ENCODE measurements at regions not wholly inside any gene's neighbourhood (a gene's known extent, or its start where the extent isn't known, plus 50 kb on each side); places are given as distances from the start of the nearest gene placed in this dataset.
A peak's percentile ranks its signal among the peaks of the same experiment; 100 is the strongest.

- Mint-ChIP-seq H3K4me3 (ENCODE audit: low read depth) (no peak overlapping the region), H3K9me3 (ENCODE audit: low read depth) (peaks cover 4% of the 10 kb centered on the region), H3K36me3 (ENCODE audit: insufficient read depth) (no peaks in the 10 kb centered on the region), H3K27ac (no peak overlapping the region), H3K4me1 (ENCODE audit: low read depth) (peaks cover 16% of the 10 kb centered on the region), H3K27me3 (peaks cover 17% of the 10 kb centered on the region)
- TF ChIP-seq, protein P1, sequence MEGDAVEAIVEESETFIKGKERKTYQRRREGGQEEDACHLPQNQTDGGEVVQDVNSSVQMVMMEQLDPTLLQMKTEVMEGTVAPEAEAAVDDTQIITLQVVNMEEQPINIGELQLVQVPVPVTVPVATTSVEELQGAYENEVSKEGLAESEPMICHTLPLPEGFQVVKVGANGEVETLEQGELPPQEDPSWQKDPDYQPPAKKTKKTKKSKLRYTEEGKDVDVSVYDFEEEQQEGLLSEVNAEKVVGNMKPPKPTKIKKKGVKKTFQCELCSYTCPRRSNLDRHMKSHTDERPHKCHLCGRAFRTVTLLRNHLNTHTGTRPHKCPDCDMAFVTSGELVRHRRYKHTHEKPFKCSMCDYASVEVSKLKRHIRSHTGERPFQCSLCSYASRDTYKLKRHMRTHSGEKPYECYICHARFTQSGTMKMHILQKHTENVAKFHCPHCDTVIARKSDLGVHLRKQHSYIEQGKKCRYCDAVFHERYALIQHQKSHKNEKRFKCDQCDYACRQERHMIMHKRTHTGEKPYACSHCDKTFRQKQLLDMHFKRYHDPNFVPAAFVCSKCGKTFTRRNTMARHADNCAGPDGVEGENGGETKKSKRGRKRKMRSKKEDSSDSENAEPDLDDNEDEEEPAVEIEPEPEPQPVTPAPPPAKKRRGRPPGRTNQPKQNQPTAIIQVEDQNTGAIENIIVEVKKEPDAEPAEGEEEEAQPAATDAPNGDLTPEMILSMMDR (IDR thresholded peaks at IDR 0.05; ENCODE audit: unreplicated experiment), result no peak
- DNase-seq (ENCODE audit: low spot score, unreplicated experiment), result no peak
Observed at GRCh38 chr14:34222122-34222521, 239.9 kb downstream of the SPTSSA start.

GRCh38 chr14:34220921-34221320 is 241.1 kb downstream of the SPTSSA start:
- Mint-ChIP-seq H3K9me3 (ENCODE audit: low read depth) (peaks cover 4% of the 10 kb centered on the region), H3K36me3 (ENCODE audit: insufficient read depth) (no peaks in the 10 kb centered on the region), H3K27ac (peak overlapping the region; percentile 14), H3K27me3 (peaks cover 8% of the 10 kb centered on the region), H3K4me1 (ENCODE audit: low read depth) (peaks cover 16% of the 10 kb centered on the region), H3K4me3 (ENCODE audit: low read depth) (no peak overlapping the region)
- no peak for DNase-seq (ENCODE audit: low spot score, unreplicated experiment)
- TF ChIP-seq, protein P1 (IDR thresholded peaks at IDR 0.05; ENCODE audit: unreplicated experiment), result no peak

GRCh38 chr14:34220378-34220706 is 241.7 kb downstream of the SPTSSA start:
- Mint-ChIP-seq H3K4me1 (ENCODE audit: low read depth) (peaks cover 16% of the 10 kb centered on the region), H3K36me3 (ENCODE audit: insufficient read depth) (no peaks in the 10 kb centered on the region), H3K9me3 (ENCODE audit: low read depth) (peaks cover 4% of the 10 kb centered on the region), H3K4me3 (ENCODE audit: low read depth) (no peak overlapping the region), H3K27ac (no peak overlapping the region), H3K27me3 (peaks cover 7% of the 10 kb centered on the region)
- DNase-seq (ENCODE audit: low spot score, unreplicated experiment), result no peak
- TF ChIP-seq, protein P1 (IDR thresholded peaks at IDR 0.05; ENCODE audit: unreplicated experiment), result no peak

GRCh38 chr14:34219661-34220377 is 242.2 kb downstream of the SPTSSA start:
- no peak overlapping the region for H3K27ac Mint-ChIP-seq
- no peak overlapping the region for H3K4me3 Mint-ChIP-seq (ENCODE audit: low read depth)
- peaks cover 7% of the 10 kb centered on the region for H3K27me3 Mint-ChIP-seq
- TF ChIP-seq, protein P1 (IDR thresholded peaks at IDR 0.05; ENCODE audit: unreplicated experiment), result no peak
- H3K9me3 Mint-ChIP-seq (ENCODE audit: low read depth), result peaks cover 4% of the 10 kb centered on the region
- no peaks in the 10 kb centered on the region for H3K36me3 Mint-ChIP-seq (ENCODE audit: insufficient read depth)
- no peak for DNase-seq (ENCODE audit: low spot score, unreplicated experiment)
- peaks cover 16% of the 10 kb centered on the region for H3K4me1 Mint-ChIP-seq (ENCODE audit: low read depth)

- peaks cover 4% of the 10 kb centered on the region for H3K9me3 Mint-ChIP-seq (ENCODE audit: low read depth)
- H3K4me1 Mint-ChIP-seq (ENCODE audit: low read depth), result peaks cover 16% of the 10 kb centered on the region
- no peak for DNase-seq (ENCODE audit: low spot score, unreplicated experiment)
- no peak overlapping the region for H3K27ac Mint-ChIP-seq
- H3K36me3 Mint-ChIP-seq (ENCODE audit: insufficient read depth), result no peaks in the 10 kb centered on the region
- TF ChIP-seq, protein P1 (IDR thresholded peaks at IDR 0.05; ENCODE audit: unreplicated experiment), result no peak
- H3K4me3 Mint-ChIP-seq (ENCODE audit: low read depth), result no peak overlapping the region
- H3K27me3 Mint-ChIP-seq, result peaks cover 7% of the 10 kb centered on the region
Observed at GRCh38 chr14:34218881-34219280, 243.2 kb downstream of the SPTSSA start.
